ENCODE measurements at regions not wholly inside any gene's neighbourhood (a gene's known extent, or its start where the extent isn't known, plus 50 kb on each side); places are given as distances from the start of the nearest gene placed in this dataset.

DNA sequence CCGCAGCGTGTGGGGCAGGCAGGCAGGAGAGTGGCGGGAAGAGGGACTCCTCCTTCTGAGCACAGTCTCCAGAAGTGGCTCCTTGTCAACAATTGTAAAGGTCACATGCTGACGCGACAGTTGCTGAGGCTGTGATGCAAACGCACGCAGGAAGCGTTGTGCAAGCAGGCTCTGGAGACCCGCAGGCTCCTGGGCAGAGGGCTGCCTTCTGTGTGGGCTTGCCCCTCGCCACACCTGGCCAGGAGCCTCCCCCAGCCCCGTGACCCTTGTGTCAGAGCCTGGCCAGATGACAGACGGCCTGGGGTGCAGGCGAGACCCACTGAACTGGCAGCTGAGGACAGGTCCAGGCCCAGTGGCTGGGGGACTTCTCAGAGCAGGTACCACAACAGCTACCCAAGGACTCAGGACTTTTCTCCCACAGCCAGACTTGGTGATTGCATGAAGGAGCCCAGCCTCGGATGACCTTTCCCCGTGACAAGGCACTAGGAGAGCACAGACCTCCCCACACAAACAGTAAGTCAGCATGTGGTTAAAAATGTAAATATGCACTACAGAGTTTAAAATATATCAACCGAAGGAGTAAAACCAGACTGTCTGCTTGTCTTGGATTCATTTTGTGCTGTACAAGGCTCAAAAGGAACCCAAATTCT lies 222.1 kb upstream of the RREB1 start:
- DNase-seq, result no peak
- no peak overlapping the region for H3T11ph ChIP-seq (ENCODE audit: low read length)
- H2BK15ac ChIP-seq (ENCODE audit: low read depth, low read length), result no peak overlapping the region
- no peak overlapping the region for H3K9ac ChIP-seq (ENCODE audit: extremely low read depth, insufficient read length, low read length)
- Mint-ChIP-seq H3K9me3 (no peaks in the 10 kb centered on the region; a peak in 1 of 5 replicates), H3K27ac (no peak overlapping the region), H3K4me1 (peaks cover 17 to 21% of the 10 kb centered on the region in 2 experiments), H3K4me3 (no peak overlapping the region), H3K36me3 (ENCODE audit: insufficient read depth in 1 of 3, low read depth in 3 of 3) (no peaks in the 10 kb centered on the region), H3K27me3 (ENCODE audit: low read depth) (no peaks in the 10 kb centered on the region)
- no peak overlapping the region for H4K5ac ChIP-seq (ENCODE audit: insufficient read length, low read depth, low read length)
- H4K8ac ChIP-seq (replicated peaks; ENCODE audit: insufficient read length, low read depth, low read length), result no peak overlapping the region
- no peak overlapping the region for H2AFZ ChIP-seq (ENCODE audit: low read length)
- H3K18ac ChIP-seq (ENCODE audit: insufficient read length, low read depth, low read length), result no peak overlapping the region
- H3K4me2 ChIP-seq (ENCODE audit: insufficient read depth, insufficient read length, low read length), result no peak overlapping the region
- no peaks in the 10 kb centered on the region for H3K9me3 ChIP-seq (ENCODE audit: control insufficient read depth, low read depth, low read length)
- H4K20me1 ChIP-seq (ENCODE audit: control insufficient read depth, insufficient read depth, insufficient read length), result no peaks in the 10 kb centered on the region
- no peak overlapping the region for H2BK12ac ChIP-seq (ENCODE audit: insufficient read length, low read depth, low read length)
- no peak overlapping the region for H2AK5ac ChIP-seq (ENCODE audit: insufficient read length, low read length)
- TF ChIP-seq, protein P1, sequence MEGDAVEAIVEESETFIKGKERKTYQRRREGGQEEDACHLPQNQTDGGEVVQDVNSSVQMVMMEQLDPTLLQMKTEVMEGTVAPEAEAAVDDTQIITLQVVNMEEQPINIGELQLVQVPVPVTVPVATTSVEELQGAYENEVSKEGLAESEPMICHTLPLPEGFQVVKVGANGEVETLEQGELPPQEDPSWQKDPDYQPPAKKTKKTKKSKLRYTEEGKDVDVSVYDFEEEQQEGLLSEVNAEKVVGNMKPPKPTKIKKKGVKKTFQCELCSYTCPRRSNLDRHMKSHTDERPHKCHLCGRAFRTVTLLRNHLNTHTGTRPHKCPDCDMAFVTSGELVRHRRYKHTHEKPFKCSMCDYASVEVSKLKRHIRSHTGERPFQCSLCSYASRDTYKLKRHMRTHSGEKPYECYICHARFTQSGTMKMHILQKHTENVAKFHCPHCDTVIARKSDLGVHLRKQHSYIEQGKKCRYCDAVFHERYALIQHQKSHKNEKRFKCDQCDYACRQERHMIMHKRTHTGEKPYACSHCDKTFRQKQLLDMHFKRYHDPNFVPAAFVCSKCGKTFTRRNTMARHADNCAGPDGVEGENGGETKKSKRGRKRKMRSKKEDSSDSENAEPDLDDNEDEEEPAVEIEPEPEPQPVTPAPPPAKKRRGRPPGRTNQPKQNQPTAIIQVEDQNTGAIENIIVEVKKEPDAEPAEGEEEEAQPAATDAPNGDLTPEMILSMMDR (conservative IDR thresholded peaks at IDR 0.05), result no peak
- no peaks in the 10 kb centered on the region for H3K27me3 ChIP-seq (ENCODE audit: insufficient read depth, low read length)
- H3K56ac ChIP-seq (ENCODE audit: insufficient read length, low read depth, low read length), result no peak overlapping the region
- H3K23ac ChIP-seq (ENCODE audit: insufficient read length, low read depth, low read length), result no peak overlapping the region
- no peaks in the 10 kb centered on the region for H3K79me1 ChIP-seq (ENCODE audit: insufficient read depth, low read depth, low read length, poor library complexity, severe bottlenecking)
- WGBS (ENCODE audit: extremely low coverage, insufficient read length, low lambda C conversion rate), result no CpG with 5 or more reads among the region's 16 CpGs
- no peak overlapping the region for H2BK120ac ChIP-seq (ENCODE audit: low read depth, low read length, poor library complexity, severe bottlenecking)
- H3K79me2 ChIP-seq (ENCODE audit: insufficient read depth, low read length), result no peaks in the 10 kb centered on the region
- H3K4me1 ChIP-seq (ENCODE audit: insufficient read depth, low read length), result peaks cover 7% of the 10 kb centered on the region; the same call in 1 of the 2 replicates
- H2BK5ac ChIP-seq (ENCODE audit: insufficient read length, low read length), result no peak overlapping the region
- no peak overlapping the region for H4K91ac ChIP-seq (ENCODE audit: insufficient read length, low read depth, low read length)
- H3K23me2 ChIP-seq (ENCODE audit: insufficient read length, low read depth, low read length, poor library complexity, severe bottlenecking), result no peaks in the 10 kb centered on the region
- no peak overlapping the region for H3K4ac ChIP-seq (ENCODE audit: low read depth, low read length)
- H3K14ac ChIP-seq (ENCODE audit: insufficient read depth, low read length), result no peak overlapping the region
- H3K27ac ChIP-seq (ENCODE audit: insufficient read length, low read depth, low read length), result no peak overlapping the region
- no peak overlapping the region for H2BK20ac ChIP-seq (ENCODE audit: low read depth, low read length, poor library complexity, severe bottlenecking)
